ENCODE measurements at regions not wholly inside any gene's neighbourhood (a gene's known extent, or its start where the extent isn't known, plus 50 kb on each side); places are given as distances from the start of the nearest gene placed in this dataset.

- TF ChIP-seq REST (IDR thresholded peaks at IDR 0.05): no peak
- TF ChIP-seq JUND (IDR thresholded peaks at IDR 0.05): no peak
- no peak for TF ChIP-seq CTCF (IDR thresholded peaks at IDR 0.05; ENCODE audit: low read depth, low read length, missing input control)
- no peak for TF ChIP-seq ZBTB33 (IDR thresholded peaks at IDR 0.05)
Measured at GRCh38 chr16:9040800-9041412, 50.5 kb upstream of the HAPSTR1 start.
